Keratinocyte (primary cell): ENCODE measurements at regions not wholly inside any gene's neighbourhood (a gene's known extent, or its start where the extent isn't known, plus 50 kb on each side); places are given as distances from the start of the nearest gene placed in this dataset.

Source experiments
- DNase-seq: peaks from one replicate; pipeline ENCODE4 v3.0.0-alpha.2; 2011; ENCODE audit warnings: low read depth, missing footprints, low spot score
- FAIRE-seq: peaks from 2 replicates; lab custom pipeline; 2011; peaks lifted over from hg19 to GRCh38; lab: Jason Lieb, UNC
- H2AFZ ChIP-seq: 2 replicates; pipeline ENCODE4 v1.6.0; 2012; ENCODE audit warnings: low read length, control low read depth, inconsistent platforms; ENCODE audit not compliant: control insufficient read depth
- H3K27ac ChIP-seq: 2 replicates; pipeline ENCODE4 v1.5.1; 2011; ENCODE audit warnings: low read length; ENCODE audit not compliant: control insufficient read depth, insufficient read depth
- H3K27me3 ChIP-seq: 3 replicates; pipeline ENCODE4 v1.6.0; 2011; ENCODE audit warnings: low read length; ENCODE audit not compliant: control insufficient read depth, insufficient read depth; ENCODE audit errors: extremely low read depth
- H3K36me3 ChIP-seq, 2 experiments: 2 replicates in 1 of 2; 3 replicates in 1 of 2; pipeline ENCODE4 v1.5.1; 2011; ENCODE audit warnings: low read length in 2 of 2, mild to moderate bottlenecking in 1 of 2; ENCODE audit not compliant: control insufficient read depth in 2 of 2, insufficient read depth in 2 of 2; ENCODE audit errors: extremely low read depth in 1 of 2
- H3K4me1 ChIP-seq: 3 replicates; pipeline ENCODE4 v1.5.1; 2011; ENCODE audit warnings: low read length; ENCODE audit not compliant: control insufficient read depth, insufficient read depth; ENCODE audit errors: extremely low read depth
- H3K4me2 ChIP-seq: 3 replicates; pipeline ENCODE4 v1.6.0; 2011; ENCODE audit warnings: low read depth, low read length; ENCODE audit not compliant: control insufficient read depth, insufficient read depth; ENCODE audit errors: extremely low read depth
- H3K4me3 ChIP-seq, 3 experiments: fragments of 200-600 bp in 1 of 3; sonication (generic) in 1 of 3; 2 replicates in 2 of 3; 3 replicates in 1 of 3; pipeline ENCODE4 v1.5.1; 2011 to 2016; ENCODE audit warnings: low read length in 3 of 3, mild to moderate bottlenecking in 3 of 3, control low read depth in 2 of 3, inconsistent platforms in 1 of 3, low read depth in 1 of 3, mixed read lengths in 1 of 3, mixed run types in 1 of 3, moderate library complexity in 1 of 3; ENCODE audit not compliant: control insufficient read depth in 2 of 3, insufficient read depth in 2 of 3; ENCODE audit errors: extremely low read depth in 1 of 3
- H3K79me2 ChIP-seq: 2 replicates; pipeline ENCODE4 v1.6.0; 2012; ENCODE audit warnings: low read length; ENCODE audit not compliant: control insufficient read depth, insufficient read depth
- H3K9ac ChIP-seq: 3 replicates; pipeline ENCODE4 v1.6.0; 2011; ENCODE audit warnings: low read length; ENCODE audit not compliant: control insufficient read depth, insufficient read depth; ENCODE audit errors: extremely low read depth
- H3K9me1 ChIP-seq: 3 replicates; pipeline ENCODE4 v1.6.0; 2011; ENCODE audit warnings: low read length; ENCODE audit not compliant: control insufficient read depth, insufficient read depth; ENCODE audit errors: extremely low read depth
- H3K9me3 ChIP-seq: 2 replicates; pipeline ENCODE4 v1.5.1; 2012; ENCODE audit warnings: low read depth, low read length; ENCODE audit not compliant: control insufficient read depth
- H4K20me1 ChIP-seq: 3 replicates; pipeline ENCODE4 v1.6.0; 2011; ENCODE audit warnings: low read length; ENCODE audit not compliant: control insufficient read depth, insufficient read depth; ENCODE audit errors: extremely low read depth
- EZH2 ChIP-seq: IDR thresholded peaks from one replicate; pipeline ENCODE4 v1.6.1; 2012; ENCODE audit warnings: inconsistent platforms, mild to moderate bottlenecking, low read length, moderate library complexity
- dilution Hi-C: fragments of 300-500 bp; cut with MboI; formaldehyde crosslinking; loops from one replicate; pipeline ENCODE4 v1.7.0; 2020; ENCODE audit warnings: low sequenced_read_pairs; ENCODE audit not compliant: extremely low pct_ligation_motif_present
- TF ChIP-seq, protein P1 (sequence below), 3 experiments: IDR thresholded peaks in 1 of 3; conservative IDR thresholded peaks in 1 of 3; optimal IDR thresholded peaks in 1 of 3; 2 replicates in 2 of 3; 3 replicates in 1 of 3; pipeline versions ENCODE3 to v1.5.1; 2011; ENCODE audit warnings: low read length in 3 of 3, mild to moderate bottlenecking in 3 of 3, moderate library complexity in 2 of 3, control low read depth in 1 of 3, inconsistent platforms in 1 of 3; ENCODE audit not compliant: insufficient read depth in 2 of 3; ENCODE audit errors: extremely low read depth in 1 of 3

GRCh38 chr7:46949270-46949931 lies 632.5 kb downstream of the TNS3 start:
- Histone ChIP-seq H3K79me2 (no peaks in the 10 kb centered on the region), H3K4me3 (no peak overlapping the region), H3K4me2 (no peak overlapping the region), H3K4me1 (no peaks in the 10 kb centered on the region), H2AFZ (no peak overlapping the region), H3K27ac (no peak overlapping the region), H3K9ac (no peak overlapping the region), H3K36me3 (no peaks in the 10 kb centered on the region), H3K9me3 (no peaks in the 10 kb centered on the region), H4K20me1 (no peaks in the 10 kb centered on the region), H3K9me1 (no peaks in the 10 kb centered on the region), H3K27me3 (no peaks in the 10 kb centered on the region)
- dilution Hi-C loops, result no loop called here
- no peak for TF ChIP-seq EZH2
- TF ChIP-seq, protein P1, sequence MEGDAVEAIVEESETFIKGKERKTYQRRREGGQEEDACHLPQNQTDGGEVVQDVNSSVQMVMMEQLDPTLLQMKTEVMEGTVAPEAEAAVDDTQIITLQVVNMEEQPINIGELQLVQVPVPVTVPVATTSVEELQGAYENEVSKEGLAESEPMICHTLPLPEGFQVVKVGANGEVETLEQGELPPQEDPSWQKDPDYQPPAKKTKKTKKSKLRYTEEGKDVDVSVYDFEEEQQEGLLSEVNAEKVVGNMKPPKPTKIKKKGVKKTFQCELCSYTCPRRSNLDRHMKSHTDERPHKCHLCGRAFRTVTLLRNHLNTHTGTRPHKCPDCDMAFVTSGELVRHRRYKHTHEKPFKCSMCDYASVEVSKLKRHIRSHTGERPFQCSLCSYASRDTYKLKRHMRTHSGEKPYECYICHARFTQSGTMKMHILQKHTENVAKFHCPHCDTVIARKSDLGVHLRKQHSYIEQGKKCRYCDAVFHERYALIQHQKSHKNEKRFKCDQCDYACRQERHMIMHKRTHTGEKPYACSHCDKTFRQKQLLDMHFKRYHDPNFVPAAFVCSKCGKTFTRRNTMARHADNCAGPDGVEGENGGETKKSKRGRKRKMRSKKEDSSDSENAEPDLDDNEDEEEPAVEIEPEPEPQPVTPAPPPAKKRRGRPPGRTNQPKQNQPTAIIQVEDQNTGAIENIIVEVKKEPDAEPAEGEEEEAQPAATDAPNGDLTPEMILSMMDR (optimal IDR thresholded peaks at IDR 0.05 in 1 of 3, IDR thresholded peaks at IDR 0.05 in 1 of 3, conservative IDR thresholded peaks at IDR 0.05 in 1 of 3; ENCODE audit: extremely low read depth in 1 of 3, insufficient read depth in 2 of 3, low read length in 3 of 3), result no peak
- DNase-seq, result no peak
- no peak for FAIRE-seq

DNA sequence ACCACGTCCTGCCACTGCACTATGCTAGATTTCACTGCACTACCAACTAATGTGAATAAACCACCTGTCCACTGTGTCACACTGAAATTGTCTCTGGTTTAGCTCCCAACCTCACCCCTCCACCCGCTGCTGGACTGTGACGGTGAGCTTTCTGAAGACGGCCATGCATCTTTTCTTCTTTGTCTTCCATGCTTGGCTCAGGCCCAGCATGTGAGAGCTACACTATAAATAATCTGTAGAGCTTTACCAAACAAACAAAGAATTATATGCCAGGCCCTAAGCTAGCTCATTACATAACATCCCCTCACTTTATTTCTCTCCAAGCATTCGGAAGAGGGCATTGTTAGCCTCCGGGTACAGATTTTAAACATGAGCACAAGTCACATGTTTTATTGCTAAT lies 633.2 kb downstream of the TNS3 start:
- TF ChIP-seq, protein P1 (optimal IDR thresholded peaks at IDR 0.05 in 1 of 3, IDR thresholded peaks at IDR 0.05 in 1 of 3, conservative IDR thresholded peaks at IDR 0.05 in 1 of 3; ENCODE audit: extremely low read depth in 1 of 3, insufficient read depth in 2 of 3, low read length in 3 of 3), result no peak
- no peak for TF ChIP-seq EZH2
- no peak for DNase-seq
- Histone ChIP-seq H3K27ac (no peak overlapping the region), H3K4me1 (no peaks in the 10 kb centered on the region), H3K4me2 (no peak overlapping the region), H3K79me2 (no peaks in the 10 kb centered on the region), H3K36me3 (no peaks in the 10 kb centered on the region), H3K9me3 (no peaks in the 10 kb centered on the region), H4K20me1 (no peaks in the 10 kb centered on the region), H3K4me3 (no peak overlapping the region), H3K9me1 (no peaks in the 10 kb centered on the region), H3K27me3 (no peaks in the 10 kb centered on the region), H3K9ac (no peak overlapping the region), H2AFZ (no peak overlapping the region)
- no peak for FAIRE-seq
- dilution Hi-C loops, result no loop called here
